C4-2B (cell line): ENCODE measurements at regions not wholly inside any gene's neighbourhood (a gene's known extent, or its start where the extent isn't known, plus 50 kb on each side); places are given as distances from the start of the nearest gene placed in this dataset.

Experiments
- ZFX ChIP-seq: fragments of 450-650 bp; IDR thresholded peaks from 2 replicates; pipeline ENCODE4 v1.6.1; 2017
- TF ChIP-seq, protein P1 (sequence below): fragments of 450-650 bp; conservative IDR thresholded peaks from 2 replicates; pipeline ENCODE4 v1.5.1; 2017; ENCODE audit warnings: mild to moderate bottlenecking

DNA sequence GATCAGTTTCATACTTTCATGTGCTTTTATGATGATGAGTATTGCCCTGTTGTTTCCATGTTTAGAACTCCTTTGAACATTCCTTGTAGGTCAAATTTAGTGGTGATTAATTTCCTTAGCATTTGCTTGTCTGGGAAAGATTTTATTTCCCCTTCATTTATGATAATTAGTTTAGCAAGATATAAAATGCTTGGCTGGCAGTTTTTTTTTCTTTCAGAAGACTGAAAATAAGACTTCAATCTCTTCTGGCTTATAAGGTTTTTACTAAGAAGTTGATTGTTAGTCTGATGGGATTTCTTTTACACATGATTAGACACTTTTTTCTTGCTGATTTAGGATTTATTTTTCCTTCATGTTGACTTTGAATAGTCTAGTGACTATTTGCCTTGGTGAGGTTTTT, 238.9 kb upstream of the ADCY2 start:
- TF ChIP-seq, protein P1, sequence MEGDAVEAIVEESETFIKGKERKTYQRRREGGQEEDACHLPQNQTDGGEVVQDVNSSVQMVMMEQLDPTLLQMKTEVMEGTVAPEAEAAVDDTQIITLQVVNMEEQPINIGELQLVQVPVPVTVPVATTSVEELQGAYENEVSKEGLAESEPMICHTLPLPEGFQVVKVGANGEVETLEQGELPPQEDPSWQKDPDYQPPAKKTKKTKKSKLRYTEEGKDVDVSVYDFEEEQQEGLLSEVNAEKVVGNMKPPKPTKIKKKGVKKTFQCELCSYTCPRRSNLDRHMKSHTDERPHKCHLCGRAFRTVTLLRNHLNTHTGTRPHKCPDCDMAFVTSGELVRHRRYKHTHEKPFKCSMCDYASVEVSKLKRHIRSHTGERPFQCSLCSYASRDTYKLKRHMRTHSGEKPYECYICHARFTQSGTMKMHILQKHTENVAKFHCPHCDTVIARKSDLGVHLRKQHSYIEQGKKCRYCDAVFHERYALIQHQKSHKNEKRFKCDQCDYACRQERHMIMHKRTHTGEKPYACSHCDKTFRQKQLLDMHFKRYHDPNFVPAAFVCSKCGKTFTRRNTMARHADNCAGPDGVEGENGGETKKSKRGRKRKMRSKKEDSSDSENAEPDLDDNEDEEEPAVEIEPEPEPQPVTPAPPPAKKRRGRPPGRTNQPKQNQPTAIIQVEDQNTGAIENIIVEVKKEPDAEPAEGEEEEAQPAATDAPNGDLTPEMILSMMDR: no peak
- no peak for TF ChIP-seq ZFX
